ENCODE measurements at regions not wholly inside any gene's neighbourhood (a gene's known extent, or its start where the extent isn't known, plus 50 kb on each side); places are given as distances from the start of the nearest gene placed in this dataset.

DNA sequence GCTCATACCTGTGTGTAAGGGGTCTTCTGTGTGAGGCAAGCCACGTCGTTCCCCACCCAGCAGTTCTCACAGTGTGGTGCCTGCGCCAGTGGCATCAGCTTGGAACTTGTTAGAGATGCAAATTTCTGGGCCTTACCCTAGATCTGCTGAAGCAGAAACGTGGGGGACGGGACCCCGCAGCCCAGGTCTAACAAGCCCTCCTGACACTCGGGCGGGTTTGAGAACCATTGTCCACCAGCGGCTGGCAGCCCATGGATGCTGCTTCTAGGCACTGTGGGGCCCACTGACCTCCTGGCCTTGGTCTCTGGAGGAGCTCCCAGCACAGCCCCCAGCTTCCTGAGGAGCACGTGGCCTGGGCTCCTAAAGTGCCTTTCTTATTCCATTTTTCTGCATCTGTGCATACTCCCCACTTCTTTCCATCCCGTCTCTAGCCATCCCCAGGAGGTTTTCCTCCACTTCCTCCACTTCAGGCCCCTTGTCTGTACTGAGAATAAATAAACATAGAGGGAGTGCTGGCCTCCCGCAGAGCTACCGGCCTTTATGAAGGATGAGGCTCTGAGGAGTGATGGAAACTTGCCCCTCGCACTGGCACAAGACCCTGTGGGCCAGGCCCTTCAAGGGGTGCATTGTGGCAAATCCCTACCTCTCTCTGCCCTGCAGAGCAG, 94.3 kb downstream of the GALR1 start:
- TF ChIP-seq, protein P1, sequence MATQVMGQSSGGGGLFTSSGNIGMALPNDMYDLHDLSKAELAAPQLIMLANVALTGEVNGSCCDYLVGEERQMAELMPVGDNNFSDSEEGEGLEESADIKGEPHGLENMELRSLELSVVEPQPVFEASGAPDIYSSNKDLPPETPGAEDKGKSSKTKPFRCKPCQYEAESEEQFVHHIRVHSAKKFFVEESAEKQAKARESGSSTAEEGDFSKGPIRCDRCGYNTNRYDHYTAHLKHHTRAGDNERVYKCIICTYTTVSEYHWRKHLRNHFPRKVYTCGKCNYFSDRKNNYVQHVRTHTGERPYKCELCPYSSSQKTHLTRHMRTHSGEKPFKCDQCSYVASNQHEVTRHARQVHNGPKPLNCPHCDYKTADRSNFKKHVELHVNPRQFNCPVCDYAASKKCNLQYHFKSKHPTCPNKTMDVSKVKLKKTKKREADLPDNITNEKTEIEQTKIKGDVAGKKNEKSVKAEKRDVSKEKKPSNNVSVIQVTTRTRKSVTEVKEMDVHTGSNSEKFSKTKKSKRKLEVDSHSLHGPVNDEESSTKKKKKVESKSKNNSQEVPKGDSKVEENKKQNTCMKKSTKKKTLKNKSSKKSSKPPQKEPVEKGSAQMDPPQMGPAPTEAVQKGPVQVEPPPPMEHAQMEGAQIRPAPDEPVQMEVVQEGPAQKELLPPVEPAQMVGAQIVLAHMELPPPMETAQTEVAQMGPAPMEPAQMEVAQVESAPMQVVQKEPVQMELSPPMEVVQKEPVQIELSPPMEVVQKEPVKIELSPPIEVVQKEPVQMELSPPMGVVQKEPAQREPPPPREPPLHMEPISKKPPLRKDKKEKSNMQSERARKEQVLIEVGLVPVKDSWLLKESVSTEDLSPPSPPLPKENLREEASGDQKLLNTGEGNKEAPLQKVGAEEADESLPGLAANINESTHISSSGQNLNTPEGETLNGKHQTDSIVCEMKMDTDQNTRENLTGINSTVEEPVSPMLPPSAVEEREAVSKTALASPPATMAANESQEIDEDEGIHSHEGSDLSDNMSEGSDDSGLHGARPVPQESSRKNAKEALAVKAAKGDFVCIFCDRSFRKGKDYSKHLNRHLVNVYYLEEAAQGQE (IDR thresholded peaks at IDR 0.05; ENCODE audit: insufficient read depth in 1 of 2, low read depth in 2 of 2, low read length in 2 of 2), result no peak
- TF ChIP-seq TAF1 (IDR thresholded peaks at IDR 0.05; ENCODE audit: borderline replicate concordance, insufficient read depth, low read length), result no peak
- TF ChIP-seq POLR2AphosphoS5 (IDR thresholded peaks at IDR 0.05; ENCODE audit: low read depth, low read length), result no peak
- TF ChIP-seq SIN3A (IDR thresholded peaks at IDR 0.05; ENCODE audit: borderline replicate concordance, insufficient read depth, low read length), result no peak
